HepG2 (cell line): ENCODE measurements at regions not wholly inside any gene's neighbourhood (a gene's known extent, or its start where the extent isn't known, plus 50 kb on each side); places are given as distances from the start of the nearest gene placed in this dataset.

Experiments used
- BCL6 ChIP-seq: IDR thresholded peaks from 2 replicates; pipeline ENCODE4 v1.6.1; 2016; ENCODE audit warnings: missing genetic modification reagents, missing compliant biosample characterization
- CEBPB ChIP-seq: IDR thresholded peaks from 2 replicates; pipeline ENCODE4 v1.6.1; 2011; ENCODE audit warnings: low read depth, low read length, improper control_type of control experiment, borderline replicate concordance
- ELF1 ChIP-seq: sonication (generic); formaldehyde crosslinking; IDR thresholded peaks from 2 replicates; pipeline ENCODE4 v1.4.0; 2020; ENCODE audit warnings: missing genetic modification reagents
- HDAC1 ChIP-seq: sonication (generic); formaldehyde crosslinking; IDR thresholded peaks from 2 replicates; pipeline ENCODE4 v1.5.1; 2020; ENCODE audit warnings: mild to moderate bottlenecking, missing genetic modification reagents
- HES4 ChIP-seq: sonication (generic); formaldehyde crosslinking; IDR thresholded peaks from 2 replicates; pipeline ENCODE4 v1.9.0; 2021; ENCODE audit warnings: mild to moderate bottlenecking, missing genetic modification reagents, borderline replicate concordance
- JUN ChIP-seq: sonication (generic); formaldehyde crosslinking; IDR thresholded peaks from 2 replicates; pipeline ENCODE4 v1.4.0; 2020; ENCODE audit warnings: mild to moderate bottlenecking, missing genetic modification reagents
- KAT2B ChIP-seq: fragments of 150-350 bp; IDR thresholded peaks from 2 replicates; pipeline ENCODE4 v1.6.1; 2014; ENCODE audit warnings: low read depth, low read length, borderline replicate concordance
- MLLT10 ChIP-seq: sonication (generic); formaldehyde crosslinking; IDR thresholded peaks from 2 replicates; pipeline ENCODE4 v1.4.0; 2020; ENCODE audit warnings: missing genetic modification reagents
- PRMT3 ChIP-seq: sonication (generic); formaldehyde crosslinking; IDR thresholded peaks from 2 replicates; pipeline ENCODE4 v1.8.1; 2022; ENCODE audit warnings: low read depth, mild to moderate bottlenecking, moderate library complexity, missing genetic modification reagents, borderline replicate concordance
- PRPF4 ChIP-seq: fragments of 200-400 bp; formaldehyde crosslinking; IDR thresholded peaks from 2 replicates; pipeline ENCODE4 v1.6.1; 2016; ENCODE audit warnings: low read length, low read depth; ENCODE audit not compliant: poor library complexity, severe bottlenecking
- RFX3 ChIP-seq: IDR thresholded peaks from 2 replicates; pipeline ENCODE4 v1.6.1; 2016; ENCODE audit warnings: missing biosample characterization, missing genetic modification reagents
- SNAPC5 ChIP-seq: sonication (generic); formaldehyde crosslinking; IDR thresholded peaks from 2 replicates; pipeline ENCODE4 v1.8.1; 2023; ENCODE audit warnings: mild to moderate bottlenecking, missing genetic modification reagents, borderline replicate concordance
- SOX5 ChIP-seq: IDR thresholded peaks from 2 replicates; pipeline ENCODE4 v1.6.1; 2016; ENCODE audit warnings: borderline replicate concordance
- THAP11 ChIP-seq: IDR thresholded peaks from 2 replicates; pipeline ENCODE4 v1.6.1; 2016; ENCODE audit warnings: missing biosample characterization, missing genetic modification reagents
- XRCC5 ChIP-seq: fragments of 200-400 bp; formaldehyde crosslinking; optimal IDR thresholded peaks from 2 replicates; pipeline ENCODE3; 2017; ENCODE audit warnings: mild to moderate bottlenecking, low read length
- YEATS2 ChIP-seq: sonication (generic); formaldehyde crosslinking; IDR thresholded peaks from 2 replicates; pipeline ENCODE4 v1.4.0; 2020; ENCODE audit warnings: missing genetic modification reagents, borderline replicate concordance
- ZGPAT ChIP-seq: IDR thresholded peaks from 2 replicates; pipeline ENCODE4 v1.6.1; 2016; ENCODE audit warnings: mild to moderate bottlenecking
- ZKSCAN5 ChIP-seq: sonication (generic); formaldehyde crosslinking; IDR thresholded peaks from 2 replicates; pipeline ENCODE4 v1.5.1; 2020; ENCODE audit warnings: mild to moderate bottlenecking, missing genetic modification reagents
- ZNF468 ChIP-seq: sonication (generic); formaldehyde crosslinking; IDR thresholded peaks from 2 replicates; pipeline ENCODE4 v1.8.0; 2022; ENCODE audit warnings: mild to moderate bottlenecking, moderate library complexity, missing genetic modification reagents
- ZNF597 ChIP-seq: sonication (generic); formaldehyde crosslinking; IDR thresholded peaks from 2 replicates; pipeline ENCODE4 v1.5.0; 2020; ENCODE audit warnings: missing genetic modification reagents
- ZNF629 ChIP-seq: sonication (generic); formaldehyde crosslinking; conservative IDR thresholded peaks from 2 replicates; pipeline ENCODE4 v1.5.0; 2020; ENCODE audit warnings: missing genetic modification reagents
- ZNF646 ChIP-seq: sonication (generic); formaldehyde crosslinking; IDR thresholded peaks from 2 replicates; pipeline ENCODE4 v1.9.0; 2021; ENCODE audit warnings: mild to moderate bottlenecking, missing genetic modification reagents
- ZNF713 ChIP-seq: sonication (generic); formaldehyde crosslinking; IDR thresholded peaks from 2 replicates; pipeline ENCODE4 v1.4.0; 2020; ENCODE audit warnings: mild to moderate bottlenecking, missing genetic modification reagents
- ZNF768 ChIP-seq: sonication (generic); formaldehyde crosslinking; IDR thresholded peaks from 2 replicates; pipeline ENCODE4 v1.4.0; 2020; ENCODE audit warnings: missing genetic modification reagents
- ZNF773 ChIP-seq: sonication (generic); formaldehyde crosslinking; IDR thresholded peaks from 2 replicates; pipeline ENCODE4 v1.4.0; 2020; ENCODE audit warnings: missing genetic modification reagents, borderline replicate concordance

- TF ChIP-seq ZNF646 (CRISPR knock-in tag) (peak; percentile 99), HDAC1 (CRISPR knock-in tag) (peak; percentile 50), ZNF468 (CRISPR knock-in tag) (no peak), JUN (no peak; the same call in 1 of the 2 replicates), HES4 (CRISPR knock-in tag) (no peak), BCL6 (CRISPR knock-in tag) (no peak; the same call in 1 of the 2 replicates), KAT2B (no peak), ZGPAT (CRISPR knock-in tag) (peak; percentile 68), RFX3 (CRISPR knock-in tag) (no peak), SOX5 (peak; percentile 67; the same call in 1 of the 2 replicates), CEBPB (no peak), ZKSCAN5 (CRISPR knock-in tag) (no peak), ZNF773 (CRISPR knock-in tag) (no peak), ELF1 (no peak), THAP11 (CRISPR knock-in tag) (no peak; the same call in 1 of the 2 replicates), ZNF768 (no peak), SNAPC5 (no peak), MLLT10 (CRISPR knock-in tag) (no peak), ZNF597 (CRISPR knock-in tag) (no peak), PRPF4 (no peak), ZNF629 (CRISPR knock-in tag) (0 out of 2 replicates have a peak, but pooled peaks have one; percentile 14), ZNF713 (no peak), YEATS2 (CRISPR knock-in tag) (no peak), XRCC5 (no peak), PRMT3 (no peak)
Observed at GRCh38 chr11:107196732-107197131, 178.5 kb upstream of the GUCY1A2 start (continued).
